ENCODE measurements at regions not wholly inside any gene's neighbourhood (a gene's known extent, or its start where the extent isn't known, plus 50 kb on each side); places are given as distances from the start of the nearest gene placed in this dataset.

- H3K27ac ChIP-seq (ENCODE audit: low read depth, low read length) = no peak overlapping the region
- no peaks in the 10 kb centered on the region for H3K27me3 ChIP-seq (ENCODE audit: control insufficient read depth, low read length)
- H3K4me3 ChIP-seq (ENCODE audit: low read length) = no peak overlapping the region
- no peaks in the 10 kb centered on the region for H3K36me3 ChIP-seq (ENCODE audit: control insufficient read depth, low read length)
- H3K79me2 ChIP-seq (ENCODE audit: control insufficient read depth, low read length) = no peaks in the 10 kb centered on the region
- no peaks in the 10 kb centered on the region for H3K9me2 ChIP-seq (replicated peaks; ENCODE audit: control insufficient read depth, low read length)
- no peaks in the 10 kb centered on the region for H3K9me3 ChIP-seq (ENCODE audit: control insufficient read depth, insufficient read depth, low read length)
- H3F3A ChIP-seq (ENCODE audit: control insufficient read depth, insufficient read depth) = no peaks in the 10 kb centered on the region
- H4K20me1 ChIP-seq (ENCODE audit: control insufficient read depth, insufficient read depth, low read depth, low read length) = no peaks in the 10 kb centered on the region
- H3K4me1 ChIP-seq (ENCODE audit: control insufficient read depth, low read length) = no peaks in the 10 kb centered on the region
- no peak for TF ChIP-seq EZH2phosphoT487 (IDR thresholded peaks at IDR 0.05; ENCODE audit: borderline replicate concordance, low read length)
- TF ChIP-seq CTCF (IDR thresholded peaks at IDR 0.05; ENCODE audit: low read depth, low read length, poor library complexity, severe bottlenecking) = no peak
- H3K4me2 ChIP-seq (ENCODE audit: low read length) = no peak overlapping the region
These were observed 517.9 kb downstream of the EIPR1 start for GRCh38 chr2:2859732-2860131.

GRCh38 chr2:2859164-2859563 lies 518.5 kb downstream of the EIPR1 start:
- Histone ChIP-seq H3K36me3 (ENCODE audit: control insufficient read depth, low read length) (no peaks in the 10 kb centered on the region), H3K27ac (ENCODE audit: low read depth, low read length) (no peak overlapping the region), H3K9me3 (ENCODE audit: control insufficient read depth, insufficient read depth, low read length) (no peaks in the 10 kb centered on the region), H3K9me2 (replicated peaks; ENCODE audit: control insufficient read depth, low read length) (no peaks in the 10 kb centered on the region), H3K27me3 (ENCODE audit: control insufficient read depth, low read length) (no peaks in the 10 kb centered on the region), H3K4me3 (ENCODE audit: low read length) (no peak overlapping the region), H3F3A (ENCODE audit: control insufficient read depth, insufficient read depth) (no peaks in the 10 kb centered on the region), H3K79me2 (ENCODE audit: control insufficient read depth, low read length) (no peaks in the 10 kb centered on the region), H3K4me1 (ENCODE audit: control insufficient read depth, low read length) (no peaks in the 10 kb centered on the region), H4K20me1 (ENCODE audit: control insufficient read depth, insufficient read depth, low read depth, low read length) (no peaks in the 10 kb centered on the region), H3K4me2 (ENCODE audit: low read length) (no peak overlapping the region)
- TF ChIP-seq CTCF (IDR thresholded peaks at IDR 0.05; ENCODE audit: low read depth, low read length, poor library complexity, severe bottlenecking) = no peak
- no peak for TF ChIP-seq EZH2phosphoT487 (IDR thresholded peaks at IDR 0.05; ENCODE audit: borderline replicate concordance, low read length)

- H3K4me2 ChIP-seq (ENCODE audit: low read length) = no peak overlapping the region
- no peak overlapping the region for H3K27ac ChIP-seq (ENCODE audit: low read depth, low read length)
- no peaks in the 10 kb centered on the region for H4K20me1 ChIP-seq (ENCODE audit: control insufficient read depth, insufficient read depth, low read depth, low read length)
- H3K4me1 ChIP-seq (ENCODE audit: control insufficient read depth, low read length) = no peaks in the 10 kb centered on the region
- H3K4me3 ChIP-seq (ENCODE audit: low read length) = no peak overlapping the region
- H3K9me2 ChIP-seq (replicated peaks; ENCODE audit: control insufficient read depth, low read length) = no peaks in the 10 kb centered on the region
- no peaks in the 10 kb centered on the region for H3K27me3 ChIP-seq (ENCODE audit: control insufficient read depth, low read length)
- H3F3A ChIP-seq (ENCODE audit: control insufficient read depth, insufficient read depth) = no peaks in the 10 kb centered on the region
- no peaks in the 10 kb centered on the region for H3K79me2 ChIP-seq (ENCODE audit: control insufficient read depth, low read length)
- TF ChIP-seq EZH2phosphoT487 (IDR thresholded peaks at IDR 0.05; ENCODE audit: borderline replicate concordance, low read length) (no peak), CTCF (IDR thresholded peaks at IDR 0.05; ENCODE audit: low read depth, low read length, poor library complexity, severe bottlenecking) (no peak)
- no peaks in the 10 kb centered on the region for H3K36me3 ChIP-seq (ENCODE audit: control insufficient read depth, low read length)
- H3K9me3 ChIP-seq (ENCODE audit: control insufficient read depth, insufficient read depth, low read length) = no peaks in the 10 kb centered on the region; the same call in 1 of the 2 replicates
These were observed 520.7 kb downstream of the EIPR1 start for GRCh38 chr2:2856723-2857415.

Measured in DOHH2 (cell line).